Amygdala (tissue), 56 donors: ENCODE measurements at regions not wholly inside any gene's neighbourhood (a gene's known extent, or its start where the extent isn't known, plus 50 kb on each side); places are given as distances from the start of the nearest gene placed in this dataset.
A peak's percentile ranks its signal among the peaks of the same experiment; 100 is the strongest.
"Not testable (repeated sequence)": the region's sequence is repeated elsewhere in the genome, so short reads cannot be mapped to it uniquely, and the experiment has no call there.

Source experiments
- DNase-seq, 56 donors: peaks; one replicate each; lab custom pipeline; 2025; lab: John Stamatoyannopoulos, UW

- no peak for DNase-seq
Observed at GRCh38 chr7:96562458-96562857, 147.2 kb downstream of the SEM1 start.

- no peak for DNase-seq
Observed at GRCh38 chr7:96561892-96562291, 147.8 kb downstream of the SEM1 start.

DNA sequence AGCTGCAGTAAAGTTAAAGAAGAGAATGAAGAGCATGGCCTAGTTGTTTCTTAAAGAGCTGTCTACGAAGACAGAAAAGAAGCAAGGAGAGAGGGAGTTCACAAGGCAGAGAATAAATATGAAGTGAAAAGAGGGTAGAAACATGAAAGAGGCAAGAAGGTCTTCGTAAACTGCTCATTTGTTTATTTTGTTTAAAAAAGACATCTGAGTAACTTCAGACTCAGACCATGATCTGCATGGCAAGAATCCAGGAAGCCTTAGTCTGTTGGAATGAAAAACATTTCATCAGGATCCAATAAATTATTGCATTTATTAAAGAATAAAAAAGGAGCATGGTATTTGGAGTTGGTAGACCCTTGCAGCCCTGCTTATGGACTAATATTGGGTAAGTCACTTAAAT lies 151.1 kb downstream of the SEM1 start:
- no peak for DNase-seq

GRCh38 chr7:96558093-96558492 lies 151.6 kb downstream of the SEM1 start:
- no peak for DNase-seq

DNA sequence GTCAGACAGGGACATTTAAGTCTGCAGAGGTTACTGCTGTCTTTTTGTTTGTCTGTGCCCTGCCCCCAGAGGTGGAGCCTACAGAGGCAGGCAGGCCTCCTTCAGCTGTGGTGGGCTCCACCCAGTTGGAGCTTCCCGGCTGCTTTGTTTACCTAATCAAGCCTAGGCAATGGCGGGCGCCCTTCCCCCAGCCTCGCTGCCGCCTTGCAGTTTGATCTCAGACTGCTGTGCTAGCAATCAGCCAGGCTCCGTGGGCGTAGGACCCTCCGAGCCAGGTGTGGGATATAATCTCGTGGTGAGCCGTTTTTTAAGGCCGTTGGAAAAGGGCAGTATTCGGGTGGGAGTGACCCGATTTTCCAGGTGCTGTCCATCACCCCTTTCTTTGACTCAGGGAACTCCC lies 152.0 kb downstream of the SEM1 start:
- not testable (repeated sequence) for DNase-seq

GRCh38 chr7:96548664-96549063 lies 161.0 kb downstream of the SEM1 start:
- no peak for DNase-seq

- peak in 1 of 56 donors; percentile 4 for DNase-seq
Observed at GRCh38 chr7:96547371-96547811, 162.3 kb downstream of the SEM1 start.

- DNase-seq = no peak
Observed at GRCh38 chr7:96546426-96546825, 163.2 kb downstream of the SEM1 start.

DNA sequence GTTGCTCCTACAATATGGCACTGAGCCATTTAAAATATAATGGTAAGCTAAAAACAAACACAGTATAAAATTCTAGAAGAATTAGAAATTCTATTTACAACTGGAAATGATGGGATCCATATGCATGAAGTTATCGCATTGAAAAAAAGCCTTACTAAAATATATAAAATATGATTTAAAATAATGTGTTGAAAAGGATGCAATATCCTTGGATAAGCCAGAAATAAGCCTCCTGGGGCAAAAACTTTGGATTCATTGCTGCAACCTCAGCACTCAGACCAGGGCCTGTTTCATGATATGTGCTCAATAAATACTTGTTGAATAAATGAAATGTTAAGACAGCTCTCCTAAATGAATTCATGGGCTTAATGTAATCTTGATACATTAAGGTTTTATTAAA lies 170.2 kb downstream of the SEM1 start:
- no peak for DNase-seq

DNA sequence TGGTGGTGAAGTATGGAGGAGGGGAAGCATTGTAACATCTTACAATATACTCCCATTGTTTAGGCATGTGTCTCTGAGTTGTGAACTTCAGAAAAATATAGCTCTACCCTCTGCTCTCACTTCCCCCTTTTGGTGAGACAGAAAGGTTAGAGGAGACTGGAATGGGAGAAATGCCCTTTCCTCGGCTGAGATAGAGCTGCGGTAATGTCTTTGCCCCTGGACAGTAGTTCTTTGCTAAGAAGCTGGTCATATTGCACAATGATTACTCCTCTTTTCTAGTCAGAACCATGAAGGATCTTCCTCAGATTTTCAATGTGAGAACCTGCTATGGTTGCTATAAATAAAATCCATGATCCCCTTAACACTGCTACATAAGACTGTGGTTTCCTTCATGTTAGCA lies 171.0 kb downstream of the SEM1 start:
- no peak for DNase-seq

GRCh38 chr7:96534221-96534620 lies 175.4 kb downstream of the SEM1 start:
- no peak for DNase-seq

- no peak for DNase-seq
Observed at GRCh38 chr7:96532428-96532935, 177.2 kb downstream of the SEM1 start.

DNA sequence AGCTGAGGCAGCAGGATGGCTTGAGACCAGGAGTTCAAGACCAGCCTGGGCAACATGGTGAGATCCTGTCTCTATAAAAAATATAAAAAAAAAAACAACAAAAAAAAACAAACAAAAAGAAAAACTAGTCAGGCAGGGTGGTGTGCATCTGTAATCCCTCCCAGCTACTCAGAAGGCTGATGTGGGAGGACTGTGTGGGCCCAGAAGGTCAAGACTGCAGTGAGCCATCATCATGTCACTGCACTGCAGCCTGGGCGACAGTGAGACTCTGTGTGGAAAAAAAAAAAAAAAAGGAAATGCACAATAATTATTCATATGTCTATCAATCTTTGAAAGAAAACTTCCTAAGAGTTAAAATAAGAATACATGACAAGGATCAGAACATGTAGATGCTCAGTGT lies 178.3 kb downstream of the SEM1 start:
- no peak for DNase-seq

- DNase-seq = no peak
Observed at GRCh38 chr7:96530786-96531185, 178.9 kb downstream of the SEM1 start.

DNA sequence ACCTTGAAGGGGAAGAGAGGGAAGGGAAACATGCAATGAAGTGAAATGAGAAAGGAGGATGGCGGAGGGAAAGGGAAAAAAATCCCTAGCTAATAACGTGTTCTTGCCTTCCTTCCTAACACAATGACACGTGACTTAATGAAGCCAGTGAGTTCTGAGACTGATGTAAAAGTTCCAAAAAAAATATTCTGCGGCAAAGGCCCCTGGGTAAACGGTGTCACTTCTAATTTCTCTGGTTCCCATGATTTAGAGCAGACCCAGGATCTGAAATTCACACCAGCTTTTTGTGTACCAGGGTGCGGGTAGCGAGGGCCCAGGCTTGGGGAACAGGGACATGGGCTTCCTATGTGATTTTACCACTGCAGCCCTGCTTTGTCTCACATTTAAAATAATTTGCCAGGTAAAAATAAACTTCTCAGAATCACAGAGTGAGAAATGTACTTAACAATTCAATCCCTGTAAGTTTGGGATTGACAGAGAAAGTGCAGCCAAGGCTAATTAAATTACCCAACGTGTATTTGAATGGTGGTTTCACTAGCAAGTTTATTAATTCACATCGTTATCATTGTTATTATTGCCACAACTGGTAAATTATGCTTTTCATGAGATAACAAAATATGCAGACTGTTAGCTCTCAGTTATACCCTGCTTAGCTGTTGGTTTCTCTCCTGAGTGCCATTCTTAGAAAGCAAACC lies 182.4 kb downstream of the SEM1 start:
- DNase-seq = no peak

- peak in 19 of 56 donors; percentile 1 to 36 (median 8) for DNase-seq
Observed at GRCh38 chr7:96526496-96526895, 183.2 kb downstream of the SEM1 start.

DNA sequence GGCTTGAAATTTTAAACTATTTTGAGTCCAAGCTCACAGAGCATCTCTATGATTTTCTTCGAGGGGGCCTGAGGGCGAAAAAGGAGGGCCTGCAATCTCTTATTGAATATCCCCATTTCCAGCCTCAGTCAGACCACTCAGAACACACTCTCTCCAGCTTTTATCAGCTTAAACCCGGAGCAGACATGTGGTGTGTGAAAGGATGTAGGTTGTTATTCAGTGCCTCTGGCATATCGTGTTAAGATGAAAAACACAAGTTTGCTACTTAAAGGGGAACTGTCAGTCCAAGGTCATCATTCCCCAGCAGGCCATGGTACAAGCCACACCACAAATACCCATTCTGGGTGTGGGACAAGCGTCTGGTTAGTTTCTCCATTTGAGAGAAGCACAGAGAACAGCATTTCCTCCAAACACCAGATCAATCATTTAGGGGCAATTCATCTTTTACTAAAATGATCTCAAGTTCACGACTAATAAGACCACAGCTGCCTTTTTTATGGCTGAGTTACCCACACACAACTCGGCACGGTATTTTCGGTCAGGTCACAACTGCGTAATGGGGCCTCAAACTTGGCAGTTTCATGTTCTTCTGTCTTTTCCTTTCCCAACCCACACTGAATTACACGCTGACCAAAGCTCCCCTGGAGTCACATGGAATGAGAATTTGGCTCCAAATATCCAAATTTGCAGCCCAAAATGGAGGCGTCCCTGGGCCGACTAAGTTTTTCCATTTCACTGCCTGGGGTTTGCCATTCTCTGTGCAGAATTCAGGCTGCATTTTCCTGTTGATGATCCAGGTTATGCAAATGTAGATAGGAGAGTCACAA lies 188.4 kb downstream of the SEM1 start:
- DNase-seq = no peak

DNA sequence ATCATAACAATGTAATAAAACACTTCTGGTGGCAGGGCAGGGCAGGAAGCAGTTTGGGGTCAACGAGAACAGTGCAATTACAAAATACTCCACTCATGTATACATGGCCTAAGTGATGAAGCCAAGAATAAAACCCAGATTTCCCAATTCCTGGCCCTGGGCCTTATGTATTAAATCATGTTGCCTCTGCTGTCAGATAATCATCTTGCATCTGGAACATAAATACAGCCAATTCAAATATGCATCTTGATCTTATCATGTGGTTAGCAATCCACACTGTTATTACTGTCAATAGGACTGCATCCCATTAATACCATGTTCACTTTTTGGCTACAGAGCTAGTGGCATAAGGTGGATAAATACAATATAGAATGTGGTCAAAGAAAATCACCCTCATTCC lies 186.5 kb upstream of the SLC25A13 start:
- DNase-seq = no peak

DNA sequence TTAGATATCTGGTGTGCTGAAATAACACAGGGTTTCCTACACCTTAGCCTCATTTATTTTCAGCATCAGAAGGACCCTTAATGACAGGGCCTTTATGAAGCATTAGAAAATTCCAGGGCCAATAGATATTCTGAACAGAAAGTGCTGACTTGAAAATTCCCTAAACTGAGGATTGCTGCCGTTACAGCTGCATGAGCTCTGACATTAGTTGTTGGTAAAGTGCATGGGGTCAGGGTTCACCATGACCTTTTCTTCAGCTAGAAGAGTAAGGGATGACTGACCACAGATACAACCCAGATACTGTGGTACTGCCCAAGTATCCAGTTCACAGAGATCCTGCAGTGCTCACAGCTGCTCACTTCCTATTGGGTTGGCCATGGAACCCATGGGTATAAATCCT lies 181.7 kb upstream of the SLC25A13 start:
- DNase-seq = no peak

GRCh38 chr7:96501318-96501717 lies 179.4 kb upstream of the SLC25A13 start:
- DNase-seq = no peak

- DNase-seq = no peak
Observed at GRCh38 chr7:96499532-96499931, 177.6 kb upstream of the SLC25A13 start.

DNA sequence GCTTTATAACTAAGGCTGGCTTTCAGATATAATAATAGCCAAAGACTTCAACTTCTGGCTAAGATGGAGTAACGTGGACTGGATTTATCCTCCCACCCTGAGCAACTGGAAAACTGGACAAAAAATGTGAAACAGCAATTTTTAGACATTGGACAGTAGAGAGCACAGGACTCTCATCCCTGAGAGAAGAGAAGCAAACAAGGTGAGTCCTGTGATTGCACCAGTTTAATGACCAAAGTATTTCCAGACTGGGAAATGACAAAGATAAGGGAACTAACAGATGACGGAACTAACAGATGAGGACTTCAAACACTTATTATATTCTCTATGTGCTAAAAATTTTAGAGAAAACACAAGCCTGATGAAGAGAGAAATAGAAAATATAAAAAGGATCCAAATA lies 175.7 kb upstream of the SLC25A13 start:
- no peak for DNase-seq
